B cell (primary cell): ENCODE measurements at regions not wholly inside any gene's neighbourhood (a gene's known extent, or its start where the extent isn't known, plus 50 kb on each side); places are given as distances from the start of the nearest gene placed in this dataset.

Experiments used
- ATAC-seq: fragments of 200-7000 bp; cut with Tn5 transposase; one replicate; pipeline ENCODE4 v1.10.0; 2021; ENCODE audit warnings: low read depth, mild to moderate bottlenecking, moderate number of reproducible peaks, moderate library complexity
- CTCF ChIA-PET: fragments of 350-600 bp; sonication (Branson Sonifier 250); formaldehyde crosslinking; loops from one replicate; lab custom pipeline; 2021; ENCODE audit warnings: antibody characterized with exemption, inconsistent platforms; lab: Charles Lee
- POLR2A ChIA-PET: fragments of 350-600 bp; sonication (Branson Sonifier 250); formaldehyde crosslinking; loops from one replicate; lab custom pipeline; 2021; ENCODE audit warnings: antibody characterized with exemption; lab: Charles Lee
- DNase-seq: peaks from one replicate; pipeline ENCODE4 v3.0.0; 2013
- H2AFZ ChIP-seq: 2 replicates; pipeline ENCODE4 v1.6.1; 2012; ENCODE audit warnings: mild to moderate bottlenecking, low read depth, low read length; ENCODE audit not compliant: insufficient read depth, poor library complexity, severe bottlenecking
- H3K27ac ChIP-seq, 2 donors: 1 replicate in 1 of 2; 2 replicates in 1 of 2; pipeline ENCODE4 v1.5.1; 2012 to 2013; ENCODE audit warnings: low read length in 2 of 2, mild to moderate bottlenecking in 2 of 2, moderate library complexity in 1 of 2
- H3K27me3 ChIP-seq, 4 experiments: fragments of 200-600 bp in 1 of 4; sonication (generic) in 1 of 4; replicated peaks in 1 of 4; 1 replicate in 2 of 4; 2 replicates in 2 of 4; pipeline versions ENCODE4 v1.6.1 to v1.7.0; 2013 to 2016; ENCODE audit warnings: low read length in 3 of 4, mild to moderate bottlenecking in 2 of 4, mixed read lengths in 1 of 4, moderate library complexity in 1 of 4; ENCODE audit not compliant: insufficient read depth in 4 of 4, control insufficient read depth in 3 of 4; ENCODE audit errors: control extremely low read depth in 1 of 4
- H3K36me3 ChIP-seq, 2 experiments: replicated peaks in 1 of 2; 1 replicate in 1 of 2; 2 replicates in 1 of 2; pipeline versions ENCODE4 v1.6.1 to v1.7.1; 2013; ENCODE audit warnings: low read length in 1 of 2; ENCODE audit not compliant: insufficient read depth in 2 of 2, control insufficient read depth in 1 of 2; ENCODE audit errors: control extremely low read depth in 1 of 2, extremely low read depth in 1 of 2
- H3K4me1 ChIP-seq, 2 donors: fragments of 200-600 bp in 1 of 2; sonication (generic) in 1 of 2; 1 replicate in 1 of 2; 2 replicates in 1 of 2; pipeline versions ENCODE4 v1.5.1 to v1.6.1; 2013 to 2017; ENCODE audit warnings: low read length in 2 of 2; ENCODE audit not compliant: control insufficient read depth in 2 of 2, insufficient read depth in 2 of 2
- H3K4me2 ChIP-seq: replicated peaks from 2 replicates; pipeline ENCODE3; 2012; ENCODE audit warnings: mild to moderate bottlenecking, low read depth, low read length; ENCODE audit not compliant: poor library complexity, severe bottlenecking
- H3K4me3 ChIP-seq, 5 experiments: fragments of 200-600 bp in 1 of 5; sonication (generic) in 1 of 5; 1 replicate in 3 of 5; 2 replicates in 2 of 5; pipeline versions ENCODE4 v1.5.1 to v1.7.0; 2011 to 2016; ENCODE audit warnings: low read length in 4 of 5, mild to moderate bottlenecking in 4 of 5, low read depth in 2 of 5, control low read depth in 1 of 5, moderate library complexity in 1 of 5; ENCODE audit not compliant: insufficient read depth in 1 of 5; ENCODE audit errors: control extremely low read depth in 1 of 5, extremely low read depth in 1 of 5
- H3K79me2 ChIP-seq: fragments of 200-600 bp; sonication (generic); one replicate; pipeline ENCODE4 v1.6.0; 2016; ENCODE audit warnings: low read length; ENCODE audit not compliant: control insufficient read depth, insufficient read depth
- H3K9ac ChIP-seq: fragments of 200-600 bp; sonication (generic); 2 replicates; pipeline ENCODE4 v1.6.1; 2017; ENCODE audit warnings: mild to moderate bottlenecking, low read length, moderate library complexity
- H3K9me3 ChIP-seq, 3 donors: one replicate each; pipeline versions ENCODE4 v1.6.1 to v1.7.1; 2013; ENCODE audit warnings: low read length in 2 of 3; ENCODE audit not compliant: control insufficient read depth in 2 of 3, insufficient read depth in 1 of 3; ENCODE audit errors: control extremely low read depth in 1 of 3
- H4K20me1 ChIP-seq: 2 replicates; pipeline ENCODE4 v1.6.0; 2012; ENCODE audit warnings: mild to moderate bottlenecking, low read length; ENCODE audit not compliant: insufficient read depth, control insufficient read depth, poor library complexity, severe bottlenecking
- H3K27ac Mint-ChIP-seq: one replicate; pipeline ENCODE4 v1.8.0; 2021; ENCODE audit warnings: mixed read lengths
- H3K27me3 Mint-ChIP-seq: one replicate; pipeline ENCODE4 v1.8.0; 2021; ENCODE audit warnings: mixed read lengths
- H3K4me1 Mint-ChIP-seq: one replicate; pipeline ENCODE4 v1.8.0; 2021; ENCODE audit warnings: mixed read lengths
- H3K4me3 Mint-ChIP-seq: one replicate; pipeline ENCODE4 v1.8.0; 2021; ENCODE audit warnings: mixed read lengths
- H3K9me3 Mint-ChIP-seq: one replicate; pipeline ENCODE4 v1.8.0; 2022; ENCODE audit warnings: mixed read lengths; ENCODE audit not compliant: insufficient read depth
- CTCF ChIP-seq: fragments of 200-600 bp; IDR thresholded peaks from one replicate; pipeline ENCODE4 v1.8.0; 2022; ENCODE audit warnings: antibody characterized with exemption, mild to moderate bottlenecking
- EZH2 ChIP-seq: IDR thresholded peaks from 2 replicates; pipeline ENCODE4 v1.6.1; 2012; ENCODE audit warnings: borderline replicate concordance, low read depth, mild to moderate bottlenecking, moderate library complexity, low read length; ENCODE audit not compliant: insufficient read depth, poor library complexity, severe bottlenecking
- WGBS: methylation state at CpG from one replicate; pipeline ENCODE4 v1.1.5; 2013; ENCODE audit warnings: missing lambda C conversion rate; ENCODE audit not compliant: insufficient coverage; 5-methylcytosine and 5-hydroxymethylcytosine counted together
- intact Hi-C: fragments of 100-400 bp; cut with micrococcal nuclease; formaldehyde crosslinking; loops from one replicate; pipeline ENCODE4 v1.10.0; 2022

- DNase-seq (no peak), ATAC-seq (no peak)
- H2AFZ ChIP-seq = no peak overlapping the region
- TF ChIP-seq EZH2 = no peak
- TF ChIP-seq CTCF = no peak
- intact Hi-C loops = no loop called here
- no peaks in the 10 kb centered on the region for H3K4me1 ChIP-seq
- POLR2A ChIA-PET = no interaction called here
- H3K27ac ChIP-seq = no peak overlapping the region
- H3K79me2 ChIP-seq = no peaks in the 10 kb centered on the region
- H4K20me1 ChIP-seq = no peaks in the 10 kb centered on the region
- H3K4me3 ChIP-seq = no peak overlapping the region
- peaks cover 0 to 3% (median 0%) of the 10 kb centered on the region in 3 donors for H3K9me3 ChIP-seq
- no peak overlapping the region for H3K27ac Mint-ChIP-seq
- no peak overlapping the region for H3K4me2 ChIP-seq
- CTCF ChIA-PET = no interaction called here
- H3K9ac ChIP-seq = no peak overlapping the region
- peaks cover 2% of the 10 kb centered on the region for H3K9me3 Mint-ChIP-seq
- no peaks in the 10 kb centered on the region for H3K36me3 ChIP-seq
- no peak overlapping the region for H3K4me3 Mint-ChIP-seq
- no peaks in the 10 kb centered on the region for H3K27me3 ChIP-seq
- 89% methylated on average over 3 of the region's 5 CpGs for WGBS
- H3K27me3 Mint-ChIP-seq = no peaks in the 10 kb centered on the region
- H3K4me1 Mint-ChIP-seq = no peaks in the 10 kb centered on the region
Measured at GRCh38 chr17:56009795-56010651, 143.3 kb upstream of the ANKFN1 start.

DNA sequence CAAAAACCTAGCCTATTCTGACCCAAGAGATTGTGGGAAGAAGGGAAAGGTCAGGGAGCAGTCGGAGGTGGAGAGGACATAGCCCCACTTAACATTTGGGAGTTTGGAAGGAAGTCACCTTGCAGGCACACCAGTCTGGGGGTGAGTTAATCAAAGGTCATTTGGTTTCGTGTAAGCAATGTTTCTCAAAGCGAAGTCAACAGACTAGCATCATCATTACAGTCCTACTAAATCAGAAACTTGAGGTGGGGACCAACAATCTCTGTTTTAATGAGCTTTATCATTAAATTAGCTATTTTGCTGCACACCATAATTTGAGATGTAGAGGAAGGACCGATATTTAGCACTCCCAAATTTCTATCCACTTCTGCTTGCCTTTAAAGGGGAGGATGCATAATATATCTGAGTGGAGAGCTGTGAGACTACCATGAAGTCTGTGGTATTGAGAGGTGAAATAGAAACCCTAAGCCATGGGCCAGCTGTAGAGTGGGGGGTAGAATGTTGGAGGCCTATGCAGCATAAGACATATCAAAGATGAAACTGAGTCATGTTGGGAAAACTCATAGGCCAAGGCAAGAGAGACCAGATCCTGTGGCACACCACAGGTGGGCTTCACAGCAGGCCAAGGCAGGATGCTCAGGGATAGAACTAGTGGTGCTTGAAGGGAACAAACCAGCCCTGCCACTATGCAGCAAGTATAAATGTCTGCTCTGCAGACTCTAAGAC is 141.7 kb upstream of the ANKFN1 start:
- peaks cover 0 to 3% (median 0%) of the 10 kb centered on the region in 3 donors for H3K9me3 ChIP-seq
- H3K27me3 Mint-ChIP-seq = no peaks in the 10 kb centered on the region
- peaks cover 2% of the 10 kb centered on the region for H3K9me3 Mint-ChIP-seq
- no peak for ATAC-seq
- no peaks in the 10 kb centered on the region for H3K79me2 ChIP-seq
- no peak for DNase-seq
- H4K20me1 ChIP-seq = no peaks in the 10 kb centered on the region
- H2AFZ ChIP-seq = no peak overlapping the region
- no peak overlapping the region for H3K4me3 ChIP-seq
- H3K27ac Mint-ChIP-seq = no peak overlapping the region
- no CpG with 5 or more reads among the region's 4 CpGs for WGBS
- H3K27me3 ChIP-seq = no peaks in the 10 kb centered on the region
- no peak overlapping the region for H3K9ac ChIP-seq
- H3K4me1 ChIP-seq = no peaks in the 10 kb centered on the region
- H3K4me2 ChIP-seq = no peak overlapping the region
- intact Hi-C loops = no loop called here
- ChIA-PET POLR2A (no interaction called here), CTCF (no interaction called here)
- H3K4me3 Mint-ChIP-seq = no peak overlapping the region
- H3K27ac ChIP-seq = no peak overlapping the region
- H3K4me1 Mint-ChIP-seq = no peaks in the 10 kb centered on the region
- no peak for TF ChIP-seq CTCF
- TF ChIP-seq EZH2 = no peak
- H3K36me3 ChIP-seq = no peaks in the 10 kb centered on the region
